GM21367 (cell line): ENCODE measurements at regions not wholly inside any gene's neighbourhood (a gene's known extent, or its start where the extent isn't known, plus 50 kb on each side); places are given as distances from the start of the nearest gene placed in this dataset.

Source experiments
- ATAC-seq: cut with Tn5 transposase; IDR thresholded peaks from one replicate; pipeline ENCODE4 v1.9.1; 2021; ENCODE audit not compliant: unreplicated experiment

DNA sequence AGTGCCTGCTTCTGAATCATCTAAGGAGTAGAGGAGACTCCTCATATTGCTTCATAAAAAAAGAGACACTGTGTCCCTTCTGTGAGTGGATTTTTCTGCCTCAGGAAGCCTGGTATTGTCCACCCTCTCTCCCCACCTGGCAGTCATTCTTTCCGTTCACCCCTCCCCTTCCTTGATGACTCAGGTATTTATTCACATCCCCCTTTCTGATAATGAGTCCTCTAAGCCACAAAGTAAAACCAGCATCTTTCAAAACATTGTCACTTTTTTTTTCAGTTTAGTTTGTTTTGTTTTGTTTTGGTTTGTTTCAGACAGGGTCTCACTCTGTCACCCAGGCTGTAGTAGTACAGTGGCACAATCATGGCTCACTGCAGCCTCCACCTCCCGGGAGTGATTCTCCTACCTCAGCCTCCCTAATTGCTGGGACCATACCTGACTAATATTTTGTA lies 65.2 kb upstream of the UBE2E1 start:
- ATAC-seq: peak; percentile 87

DNA sequence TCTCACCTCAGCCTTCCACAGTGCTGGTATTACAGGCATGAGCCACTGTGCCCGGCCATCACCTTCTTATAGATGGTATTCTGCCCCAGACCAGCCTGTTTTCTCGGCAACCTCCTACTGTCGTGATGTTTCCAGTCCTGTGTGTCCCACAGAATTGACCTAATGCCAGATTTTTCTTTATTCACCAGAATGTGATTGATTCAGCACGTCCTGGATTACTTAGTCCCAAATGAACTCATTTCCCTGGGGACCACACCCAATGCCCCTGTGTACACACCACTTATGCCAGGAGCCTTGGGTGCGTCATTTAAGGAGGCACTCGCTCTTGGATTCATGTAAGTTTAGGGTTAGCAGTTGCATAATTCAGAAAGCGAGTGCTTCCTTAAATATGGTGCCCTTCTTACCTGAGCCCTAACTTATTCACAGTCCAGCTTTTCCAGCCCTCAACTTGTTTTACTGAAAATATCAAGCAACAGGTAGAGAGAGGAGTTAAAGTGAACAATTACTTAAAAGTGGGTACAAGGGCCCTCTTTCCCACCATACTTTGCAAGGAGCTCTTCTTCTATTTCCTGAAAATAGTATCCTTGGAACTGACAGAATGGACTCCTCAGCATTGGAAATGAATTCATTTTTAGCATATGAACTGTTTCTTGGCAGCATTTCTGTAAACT lies 64.6 kb upstream of the UBE2E1 start:
- ATAC-seq: no peak

DNA sequence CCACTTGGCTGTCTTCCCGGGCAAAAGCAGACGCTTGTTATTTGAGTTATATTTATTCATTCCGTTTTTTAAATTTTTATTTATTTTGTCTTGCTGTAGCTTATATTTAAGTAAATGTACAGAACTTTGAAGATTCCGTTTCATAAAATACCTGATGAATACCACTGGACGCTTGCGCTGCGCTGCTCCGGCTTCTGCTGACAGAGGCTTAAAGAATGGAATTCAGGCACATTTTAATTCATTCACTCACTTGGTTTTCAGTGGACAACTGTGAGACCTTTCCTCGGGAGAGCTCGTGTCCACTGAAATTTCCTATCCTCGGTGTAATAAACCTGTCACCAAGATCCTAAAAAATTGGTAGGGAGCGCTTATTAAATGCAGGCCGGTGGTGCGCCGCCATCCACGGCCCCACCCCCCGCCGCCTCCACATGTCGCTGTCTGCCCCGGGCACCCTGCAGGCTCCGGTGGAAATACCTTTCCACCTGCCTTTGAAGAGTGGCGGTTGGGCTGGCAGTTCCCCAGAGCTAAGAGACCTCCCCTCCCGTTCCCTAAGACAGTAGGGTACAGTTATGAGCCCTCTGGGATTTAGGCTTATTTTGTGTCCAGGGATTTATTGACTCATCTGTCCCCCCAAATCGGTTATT lies 62.5 kb upstream of the UBE2E1 start:
- ATAC-seq: no peak

DNA sequence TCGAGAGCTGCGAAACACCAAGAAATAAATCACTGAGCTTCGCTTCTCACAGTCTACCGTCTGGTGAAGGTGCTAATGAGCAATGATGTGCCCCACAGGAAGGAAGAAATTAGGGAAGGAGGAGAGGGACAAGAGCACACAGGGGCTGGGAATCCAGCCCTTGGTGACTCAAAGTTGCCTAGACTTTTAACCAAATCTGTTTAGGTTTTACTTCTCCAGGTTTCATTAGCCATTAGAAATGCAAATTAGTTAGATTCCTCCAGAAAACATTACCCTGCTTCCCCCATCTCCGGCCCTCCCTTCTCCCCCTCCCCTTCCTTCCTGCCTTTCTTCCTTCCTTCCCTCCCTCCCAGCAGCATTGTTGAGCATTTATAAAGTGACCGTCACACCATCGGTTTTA lies 59.3 kb upstream of the UBE2E1 start:
- no peak for ATAC-seq

DNA sequence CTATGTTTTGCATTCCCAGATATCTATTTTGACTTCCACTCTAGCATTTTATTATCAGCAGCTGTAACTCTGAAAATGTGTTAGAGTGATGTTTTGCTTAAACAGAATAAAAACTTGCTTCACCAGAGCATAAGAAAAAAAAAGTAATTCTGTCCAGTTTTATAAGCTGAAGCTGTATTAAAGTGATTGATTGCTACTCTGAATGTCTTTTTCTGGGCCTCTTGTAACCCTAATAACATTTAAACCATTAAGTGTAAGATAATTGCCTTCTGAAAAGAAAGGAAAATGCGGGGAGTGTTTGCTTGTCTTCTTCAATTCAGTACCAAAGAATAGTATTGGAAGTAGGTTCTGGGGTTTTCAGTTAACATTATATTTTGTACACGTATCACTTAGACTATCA lies 57.9 kb upstream of the UBE2E1 start:
- ATAC-seq: no peak

DNA sequence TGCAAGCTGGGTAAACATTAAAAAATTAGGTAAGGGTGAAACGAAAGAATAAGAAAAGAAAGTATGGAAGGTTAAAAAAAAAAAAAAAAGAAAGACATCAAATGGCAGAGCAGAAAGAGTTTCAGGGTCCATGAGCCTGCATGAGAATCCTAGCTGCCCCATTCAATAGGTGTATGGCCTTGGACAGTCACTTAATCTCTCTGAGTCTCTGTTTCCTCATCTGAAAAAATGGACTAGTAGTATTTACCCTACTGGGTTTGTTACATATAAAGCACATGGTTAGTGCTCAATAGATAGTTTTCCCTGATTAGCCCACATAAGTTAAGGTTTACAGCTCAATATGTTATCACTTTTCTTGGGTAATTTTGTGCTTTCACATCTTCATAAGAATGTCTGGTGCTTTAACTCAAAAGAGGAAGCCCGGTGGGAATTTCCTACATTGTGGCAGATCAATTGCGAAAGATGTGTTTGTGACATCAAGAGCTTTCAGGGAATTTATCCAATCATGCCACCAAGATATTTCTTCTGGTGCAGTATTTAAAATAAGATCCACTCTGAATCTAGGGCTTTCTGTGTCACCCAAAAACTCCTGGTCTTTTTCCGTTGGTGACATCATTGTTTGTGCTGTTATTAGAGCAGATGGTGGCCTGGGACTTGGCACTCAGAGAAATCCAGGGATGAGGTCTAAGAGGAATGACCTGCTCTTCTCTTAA lies 57.2 kb upstream of the UBE2E1 start:
- ATAC-seq: no peak

DNA sequence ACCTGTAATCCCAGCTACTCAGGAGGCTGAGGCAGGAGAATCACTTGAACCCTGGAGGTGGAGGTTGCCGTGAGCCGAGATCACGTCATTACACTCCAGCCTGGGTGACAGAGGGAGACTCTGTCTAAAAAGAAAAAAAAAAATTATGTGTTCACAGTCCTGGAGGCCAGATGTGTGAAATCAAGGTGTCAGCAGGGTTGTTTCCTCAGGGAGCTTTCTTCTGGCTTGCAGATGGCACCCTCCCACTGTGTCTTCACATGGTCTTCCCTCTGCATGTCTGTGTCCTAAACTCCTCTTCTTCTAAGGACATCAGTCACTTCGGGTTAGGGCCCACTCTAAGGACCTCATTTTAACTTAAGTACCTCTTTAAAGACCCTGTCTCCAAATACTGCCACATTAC lies 56.1 kb upstream of the UBE2E1 start:
- no peak for ATAC-seq

DNA sequence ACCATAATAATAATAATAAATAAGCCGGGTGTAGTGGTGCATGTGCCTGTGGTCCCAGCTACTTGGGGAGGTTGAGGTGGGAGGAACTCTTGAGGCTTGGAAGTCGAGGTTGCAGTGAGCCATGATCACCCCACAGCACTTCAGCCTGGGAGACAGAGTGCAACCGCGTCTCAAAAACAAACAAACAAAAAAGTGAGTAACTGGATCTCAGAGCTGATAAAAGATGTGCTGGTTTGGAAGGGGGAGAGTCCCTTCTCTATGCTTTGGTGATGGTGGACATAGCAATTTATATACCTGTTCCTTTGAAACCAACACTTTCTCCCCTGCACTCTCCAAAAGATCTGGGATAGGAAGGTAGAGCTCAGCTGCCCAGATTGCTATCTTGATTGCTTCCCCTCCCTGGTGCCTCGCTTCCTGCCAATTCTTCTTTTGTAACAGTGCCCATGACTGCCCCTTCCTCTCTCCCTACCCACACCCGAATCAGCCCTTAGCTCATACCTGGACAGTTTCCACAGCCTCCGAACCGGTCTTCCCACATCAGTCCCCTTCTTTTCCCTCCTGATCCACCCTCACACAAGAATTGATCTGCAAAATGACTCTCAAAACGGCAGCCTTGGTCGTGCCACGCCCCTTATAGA lies 55.1 kb upstream of the UBE2E1 start:
- no peak for ATAC-seq

DNA sequence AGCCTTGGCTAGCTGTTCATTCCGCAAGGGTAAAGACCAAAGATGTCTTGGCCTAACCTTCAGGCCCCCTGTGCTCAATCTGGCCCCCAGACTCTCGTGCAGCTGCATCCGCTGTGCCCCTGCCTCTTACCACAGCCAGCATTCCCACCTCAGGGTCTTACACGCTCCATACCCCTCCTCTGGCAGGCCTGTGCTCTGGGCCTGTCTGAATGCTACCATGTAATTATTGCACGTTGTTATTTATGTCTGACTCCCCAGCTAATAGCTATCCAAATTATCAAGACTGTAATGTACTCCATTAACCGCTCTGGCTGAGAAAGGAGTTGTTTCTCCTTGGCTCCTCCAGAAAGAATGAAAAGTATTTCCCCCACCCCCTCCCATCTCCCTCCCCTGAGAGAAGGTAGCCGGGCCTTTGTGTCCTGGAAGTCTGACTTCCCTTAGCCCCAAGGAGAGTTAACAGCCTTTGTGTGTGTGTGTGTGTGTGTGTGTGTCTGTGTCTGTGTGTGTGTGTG lies 54.5 kb upstream of the UBE2E1 start:
- ATAC-seq: no peak

DNA sequence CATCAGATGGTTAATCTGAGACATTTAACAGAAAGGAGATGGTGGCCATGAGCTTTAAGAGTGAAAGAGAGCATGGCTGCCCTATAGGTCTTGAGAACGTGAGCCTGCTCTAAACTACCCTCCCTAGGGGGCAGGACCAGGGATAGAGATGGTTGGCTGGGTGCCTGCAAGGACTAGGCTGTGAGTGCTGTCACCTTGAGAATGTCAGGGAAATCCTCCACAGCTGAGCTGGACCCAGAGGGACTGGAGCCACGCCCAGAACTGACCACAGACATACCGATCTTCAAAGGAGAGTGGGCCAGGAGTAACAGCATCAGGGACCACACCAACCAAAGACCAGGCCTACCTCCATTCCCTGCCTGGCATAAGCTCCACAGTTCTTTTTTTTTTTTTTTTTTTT lies 53.6 kb upstream of the UBE2E1 start:
- ATAC-seq: no peak

DNA sequence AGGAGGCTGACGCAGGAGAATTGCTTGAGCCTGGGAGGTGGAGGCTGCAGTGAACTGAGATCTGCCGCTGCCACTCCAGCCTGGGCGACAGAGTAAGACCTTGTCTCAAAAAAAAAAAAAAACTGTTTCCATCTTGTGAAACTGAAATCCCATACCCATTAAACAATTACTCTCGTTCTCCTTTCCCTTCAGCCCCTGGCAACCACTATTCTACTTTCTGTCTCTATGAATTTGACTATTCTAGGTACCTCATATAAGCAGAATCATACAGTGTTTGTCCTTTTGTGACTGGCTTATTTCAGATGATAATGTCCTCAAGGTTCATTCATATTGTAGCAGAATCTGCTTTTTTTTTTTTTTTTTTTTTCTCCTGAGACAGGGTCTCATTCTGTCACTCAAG lies 51.5 kb upstream of the UBE2E1 start:
- no peak for ATAC-seq
